ENCODE measurements at regions not wholly inside any gene's neighbourhood (a gene's known extent, or its start where the extent isn't known, plus 50 kb on each side); places are given as distances from the start of the nearest gene placed in this dataset.

DNA sequence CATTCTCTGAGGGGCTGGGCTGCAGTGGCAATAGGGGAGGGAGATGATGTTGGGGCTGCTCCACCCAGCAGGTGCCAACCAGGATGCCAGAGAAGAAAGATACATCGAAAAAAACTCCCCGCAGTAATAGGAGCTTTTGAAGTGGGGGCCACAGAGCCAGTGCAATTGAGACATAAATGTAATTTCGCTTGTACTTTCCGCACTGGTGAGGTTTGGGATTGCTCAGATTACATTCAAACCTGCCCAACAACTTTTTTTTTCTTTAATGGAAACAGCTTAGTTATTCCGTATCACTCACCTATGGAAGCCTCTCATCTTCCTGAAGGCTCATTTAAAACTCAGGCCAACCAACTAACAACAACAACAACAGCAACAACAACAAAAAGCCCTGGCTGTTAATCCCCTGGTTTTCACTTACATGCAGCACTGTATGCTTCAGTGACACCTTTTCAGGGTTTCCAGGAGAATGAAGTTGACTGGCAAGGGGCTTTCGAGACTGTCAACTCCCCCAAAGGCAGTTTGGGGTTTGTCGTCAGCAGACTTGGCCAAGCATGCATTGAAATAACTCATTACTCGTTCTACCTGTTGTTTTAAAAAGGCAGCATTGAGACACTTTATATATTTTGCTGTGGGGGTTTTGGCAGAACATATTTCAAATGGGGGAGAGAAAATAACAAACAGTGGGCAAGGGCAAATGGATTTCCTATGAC is 163.8 kb downstream of the EBLN2 start:
- TF ChIP-seq CTCF (IDR thresholded peaks at IDR 0.05) (no peak), FOXP4 (CRISPR knock-in tag; IDR thresholded peaks at IDR 0.05) (no peak), MAX (CRISPR knock-in tag; IDR thresholded peaks at IDR 0.05) (no peak), E2F1 (CRISPR knock-in tag; IDR thresholded peaks at IDR 0.05) (no peak), RELA (CRISPR knock-in tag; IDR thresholded peaks at IDR 0.05; ENCODE audit: borderline replicate concordance) (no peak), TEAD1 (CRISPR knock-in tag; IDR thresholded peaks at IDR 0.05) (no peak), FOXP1 (CRISPR knock-in tag; IDR thresholded peaks at IDR 0.05; ENCODE audit: borderline replicate concordance) (no peak), NFYB (CRISPR knock-in tag; conservative IDR thresholded peaks at IDR 0.05; ENCODE audit: low read depth) (no peak), GABPB1 (CRISPR knock-in tag; IDR thresholded peaks at IDR 0.05) (no peak), IRF1 (CRISPR knock-in tag; IDR thresholded peaks at IDR 0.05) (no peak)

Measured in WTC11 (cell line).